ENCODE measurements at regions not wholly inside any gene's neighbourhood (a gene's known extent, or its start where the extent isn't known, plus 50 kb on each side); places are given as distances from the start of the nearest gene placed in this dataset.
"Not testable (repeated sequence)": the region's sequence is repeated elsewhere in the genome, so short reads cannot be mapped to it uniquely, and the experiment has no call there.

DNA sequence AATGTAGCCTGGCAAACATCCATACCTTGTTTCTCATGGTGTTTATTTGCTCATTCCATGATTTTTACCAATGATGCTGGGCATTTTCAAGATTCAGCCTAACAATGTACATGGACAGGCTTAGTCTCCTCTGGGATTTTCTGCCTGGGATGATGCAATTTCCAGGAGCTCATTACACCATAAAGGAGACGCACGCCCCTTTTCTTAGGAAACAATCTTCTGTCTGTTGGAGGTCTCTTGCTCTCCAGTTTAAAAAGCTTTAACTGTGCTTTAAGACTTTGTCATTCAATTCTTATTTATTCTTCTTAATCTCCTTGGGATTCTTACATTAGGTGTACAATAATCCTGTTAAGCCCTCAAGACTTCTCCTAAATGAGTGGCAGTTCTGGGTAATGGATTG, 150.3 kb upstream of the NRP1 start:
- H3K4me3 ChIP-seq (ENCODE audit: low read depth, low read length) = no peak overlapping the region
- in situ Hi-C loops (cut with HindIII; ENCODE audit: low sequenced_read_pairs) = no loop called here
- DNase-seq (ENCODE audit: low read depth) = no peak
- TF ChIP-seq, protein P1, sequence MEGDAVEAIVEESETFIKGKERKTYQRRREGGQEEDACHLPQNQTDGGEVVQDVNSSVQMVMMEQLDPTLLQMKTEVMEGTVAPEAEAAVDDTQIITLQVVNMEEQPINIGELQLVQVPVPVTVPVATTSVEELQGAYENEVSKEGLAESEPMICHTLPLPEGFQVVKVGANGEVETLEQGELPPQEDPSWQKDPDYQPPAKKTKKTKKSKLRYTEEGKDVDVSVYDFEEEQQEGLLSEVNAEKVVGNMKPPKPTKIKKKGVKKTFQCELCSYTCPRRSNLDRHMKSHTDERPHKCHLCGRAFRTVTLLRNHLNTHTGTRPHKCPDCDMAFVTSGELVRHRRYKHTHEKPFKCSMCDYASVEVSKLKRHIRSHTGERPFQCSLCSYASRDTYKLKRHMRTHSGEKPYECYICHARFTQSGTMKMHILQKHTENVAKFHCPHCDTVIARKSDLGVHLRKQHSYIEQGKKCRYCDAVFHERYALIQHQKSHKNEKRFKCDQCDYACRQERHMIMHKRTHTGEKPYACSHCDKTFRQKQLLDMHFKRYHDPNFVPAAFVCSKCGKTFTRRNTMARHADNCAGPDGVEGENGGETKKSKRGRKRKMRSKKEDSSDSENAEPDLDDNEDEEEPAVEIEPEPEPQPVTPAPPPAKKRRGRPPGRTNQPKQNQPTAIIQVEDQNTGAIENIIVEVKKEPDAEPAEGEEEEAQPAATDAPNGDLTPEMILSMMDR (IDR thresholded peaks at IDR 0.05; ENCODE audit: low read depth, low read length, missing control alignments) = no peak

DNA sequence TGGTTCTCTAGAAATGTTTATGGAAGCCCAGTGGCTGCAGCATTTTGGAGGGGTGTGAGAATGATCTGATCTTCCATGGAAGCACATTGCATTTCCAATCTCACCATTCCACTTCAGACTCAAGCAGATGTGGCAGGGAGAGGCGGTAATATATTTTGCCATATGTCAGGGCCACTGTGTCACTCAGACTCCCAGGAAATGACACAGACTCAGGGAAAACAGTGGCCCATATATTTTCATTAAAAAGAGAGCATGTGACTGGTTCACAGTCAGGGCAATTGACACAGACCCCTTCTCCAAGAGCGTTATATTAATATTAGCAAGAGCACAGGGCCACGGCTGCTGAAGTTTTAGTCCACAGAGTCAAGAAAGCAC, 149.3 kb upstream of the NRP1 start:
- in situ Hi-C loops (cut with HindIII; ENCODE audit: low sequenced_read_pairs) = no loop called here
- TF ChIP-seq, protein P1 (IDR thresholded peaks at IDR 0.05; ENCODE audit: low read depth, low read length, missing control alignments) = no peak
- H3K4me3 ChIP-seq (ENCODE audit: low read depth, low read length) = no peak overlapping the region
- no peak for DNase-seq (ENCODE audit: low read depth)

DNA sequence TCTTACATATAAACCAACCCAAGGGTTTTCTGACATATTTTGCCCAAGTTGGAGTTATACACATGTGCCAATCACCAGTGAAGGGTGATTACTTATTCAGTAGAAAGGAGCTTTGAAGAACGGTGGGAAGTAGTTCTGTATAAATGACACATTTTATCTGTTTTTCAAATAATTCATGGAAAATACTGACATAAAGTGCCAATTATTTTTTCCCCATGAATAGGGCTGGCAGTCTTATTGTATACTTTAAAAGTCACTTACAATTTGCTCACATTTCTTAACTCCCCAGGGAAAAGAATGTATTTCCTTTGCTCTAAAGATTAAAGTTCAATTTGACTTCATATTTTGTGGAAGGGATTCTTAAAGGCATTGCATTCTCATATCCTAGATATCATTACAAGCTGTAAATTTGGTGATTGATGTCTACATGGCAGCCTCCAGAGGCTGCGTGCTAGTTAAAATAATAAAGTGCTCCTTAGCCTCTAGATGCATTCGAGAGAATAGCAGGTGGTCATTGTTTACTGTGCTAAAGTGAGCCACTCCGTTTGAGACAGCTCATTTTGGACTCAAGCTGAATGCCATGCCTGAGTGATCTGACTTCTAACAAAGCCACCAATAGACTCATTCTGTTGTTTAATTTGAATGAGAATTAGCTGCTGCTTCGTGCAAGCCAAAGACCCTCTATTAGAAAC, 148.8 kb upstream of the NRP1 start:
- TF ChIP-seq, protein P1 (IDR thresholded peaks at IDR 0.05; ENCODE audit: low read depth, low read length, missing control alignments) = no peak
- no peak overlapping the region for H3K4me3 ChIP-seq (ENCODE audit: low read depth, low read length)
- DNase-seq (ENCODE audit: low read depth) = no peak
- in situ Hi-C loops (cut with HindIII; ENCODE audit: low sequenced_read_pairs) = no loop called here

DNA sequence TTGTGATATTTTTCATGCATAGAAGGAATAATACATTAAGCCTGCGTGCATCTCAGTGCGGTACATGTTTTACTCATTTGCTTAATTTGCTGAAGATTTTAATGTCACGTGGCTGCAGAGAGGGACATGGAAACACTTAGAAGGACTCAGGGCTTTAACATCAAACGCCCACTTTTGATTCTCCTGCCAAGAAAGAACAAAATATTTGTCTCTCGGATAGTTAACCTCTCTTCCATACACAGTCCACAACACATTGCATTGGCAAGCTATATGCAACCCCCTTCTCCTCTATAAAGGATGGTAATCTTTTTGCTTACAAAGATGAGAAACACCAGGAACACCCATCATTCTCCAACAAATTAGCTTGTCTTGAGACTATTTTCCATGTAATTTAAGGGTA, 148.0 kb upstream of the NRP1 start:
- TF ChIP-seq, protein P1 (IDR thresholded peaks at IDR 0.05; ENCODE audit: low read depth, low read length, missing control alignments) = no peak
- in situ Hi-C loops (cut with HindIII; ENCODE audit: low sequenced_read_pairs) = no loop called here
- no peak for DNase-seq (ENCODE audit: low read depth)
- no peak overlapping the region for H3K4me3 ChIP-seq (ENCODE audit: low read depth, low read length)

DNA sequence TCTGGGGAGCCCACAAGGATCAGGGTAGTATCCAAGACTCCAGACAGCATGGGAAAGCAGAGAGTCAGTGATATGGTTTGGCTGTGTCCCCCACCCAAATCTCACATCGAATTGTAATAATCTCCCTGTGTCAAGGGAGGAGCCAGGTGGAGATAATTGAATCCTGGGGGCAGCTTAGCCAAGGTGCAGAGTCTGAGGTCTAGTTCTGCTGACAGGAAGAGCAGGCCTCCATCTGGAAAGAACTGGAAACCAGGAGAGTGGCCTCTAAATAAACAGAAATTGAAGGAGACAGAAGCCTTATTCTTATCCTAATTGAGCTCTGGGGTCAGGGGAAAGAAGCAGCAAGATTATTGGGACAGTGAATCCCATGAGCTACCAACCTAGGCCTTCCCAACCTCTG, 146.7 kb upstream of the NRP1 start:
- DNase-seq (ENCODE audit: low read depth) = no peak
- TF ChIP-seq, protein P1 (IDR thresholded peaks at IDR 0.05; ENCODE audit: low read depth, low read length, missing control alignments) = no peak
- no peak overlapping the region for H3K4me3 ChIP-seq (ENCODE audit: low read depth, low read length)
- in situ Hi-C loops (cut with HindIII; ENCODE audit: low sequenced_read_pairs) = no loop called here

DNA sequence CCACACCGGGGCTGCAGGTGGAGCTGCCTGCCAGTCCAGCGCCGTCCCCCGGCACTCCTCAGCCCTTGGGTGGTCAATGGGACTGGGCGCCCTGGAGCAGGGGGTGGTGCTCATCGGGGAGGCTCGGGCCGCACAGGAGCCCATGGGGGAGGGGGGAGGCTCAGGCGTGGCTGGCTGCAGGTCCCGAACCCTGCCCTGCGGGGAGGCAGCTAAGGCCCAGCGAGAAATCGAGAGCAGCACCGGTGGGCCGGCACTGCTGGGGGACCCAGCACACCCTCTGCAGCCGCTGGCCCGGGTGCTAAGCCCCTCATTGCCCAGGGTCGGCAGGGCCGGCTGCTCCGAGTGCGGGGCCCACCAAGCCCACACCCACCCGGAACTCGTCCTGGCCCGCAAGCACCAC, 145.9 kb upstream of the NRP1 start:
- DNase-seq (ENCODE audit: low read depth); H3K4me3 ChIP-seq (ENCODE audit: low read depth, low read length); in situ Hi-C loops (cut with HindIII; ENCODE audit: low sequenced_read_pairs): not testable (repeated sequence)

DNA sequence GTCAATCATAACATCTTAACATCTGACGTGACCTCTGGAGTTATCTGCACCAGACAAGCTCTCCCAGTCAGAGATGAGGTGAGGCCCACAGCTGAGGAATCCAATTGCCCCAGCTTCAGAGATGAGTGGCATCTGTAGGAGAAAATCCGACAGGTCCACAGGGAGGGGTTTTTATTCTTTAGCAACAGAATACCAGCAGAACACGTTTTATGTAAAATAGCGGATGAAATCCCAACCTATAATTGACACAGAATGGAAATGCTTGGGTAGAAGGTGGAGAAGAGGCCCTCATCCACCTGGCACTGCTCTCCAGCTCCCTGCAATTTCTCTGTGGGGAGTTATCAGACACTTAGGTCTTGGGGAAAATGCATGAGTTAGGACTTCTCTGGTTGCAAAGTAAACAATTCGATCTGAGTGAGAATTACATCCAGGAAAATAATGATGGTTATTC, 144.2 kb upstream of the NRP1 start:
- DNase-seq (ENCODE audit: low read depth) = no peak
- no peak overlapping the region for H3K4me3 ChIP-seq (ENCODE audit: low read depth, low read length)
- TF ChIP-seq, protein P1 (IDR thresholded peaks at IDR 0.05; ENCODE audit: low read depth, low read length, missing control alignments) = no peak
- in situ Hi-C loops (cut with HindIII; ENCODE audit: low sequenced_read_pairs) = no loop called here

Data from astrocyte of the cerebellum (primary cell).